Calu3 (cell line): ENCODE measurements at regions not wholly inside any gene's neighbourhood (a gene's known extent, or its start where the extent isn't known, plus 50 kb on each side); places are given as distances from the start of the nearest gene placed in this dataset.

Source experiments
- BruUV-seq: library from RNA; stranded (reverse); fragments of 400-500 nt; replicated peaks from 2 replicates; lab custom pipeline; 2021; lab: Mats Ljungman, UMichigan
- CTCF ChIA-PET: fragments of 300-600 bp; sonication (Branson Sonifier 250); formaldehyde crosslinking; loops from one replicate; lab custom pipeline; 2022; ENCODE audit warnings: antibody characterized with exemption; lab: Charles Lee
- DNase-seq: peaks from one replicate; pipeline ENCODE4 v3.0.0; 2022
- H3K27ac Mint-ChIP-seq: one replicate; pipeline ENCODE4 v1.8.0; 2022; ENCODE audit warnings: mixed read lengths; ENCODE audit not compliant: unreplicated experiment
- H3K27me3 Mint-ChIP-seq: one replicate; pipeline ENCODE4 v1.8.0; 2022; ENCODE audit warnings: mixed read lengths; ENCODE audit not compliant: unreplicated experiment
- H3K36me3 Mint-ChIP-seq: one replicate; pipeline ENCODE4 v1.8.0; 2022; ENCODE audit warnings: mild to moderate bottlenecking, moderate library complexity, mixed read lengths; ENCODE audit not compliant: insufficient read depth, unreplicated experiment
- H3K4me1 Mint-ChIP-seq: one replicate; pipeline ENCODE4 v1.8.0; 2022; ENCODE audit warnings: mild to moderate bottlenecking, low read depth, mixed read lengths; ENCODE audit not compliant: unreplicated experiment
- H3K4me3 Mint-ChIP-seq: one replicate; pipeline ENCODE4 v1.8.0; 2022; ENCODE audit warnings: mild to moderate bottlenecking, low read depth, moderate library complexity, mixed read lengths; ENCODE audit not compliant: unreplicated experiment
- H3K9me3 Mint-ChIP-seq: one replicate; pipeline ENCODE4 v1.8.0; 2022; ENCODE audit warnings: low read depth, mixed read lengths; ENCODE audit not compliant: unreplicated experiment
- CTCF ChIP-seq: fragments of 200-600 bp; IDR thresholded peaks from one replicate; pipeline ENCODE4 v1.8.0; 2022; ENCODE audit warnings: antibody characterized with exemption; ENCODE audit not compliant: unreplicated experiment
- intact Hi-C: fragments of 100-400 bp; cut with micrococcal nuclease; formaldehyde crosslinking; loops from one replicate; pipeline ENCODE4 v1.10.0; 2022; ENCODE audit not compliant: unreplicated experiment

- Mint-ChIP-seq H3K27ac (no peak overlapping the region), H3K4me1 (no peaks in the 10 kb centered on the region), H3K27me3 (no peaks in the 10 kb centered on the region), H3K36me3 (peaks cover 11% of the 10 kb centered on the region), H3K4me3 (no peak overlapping the region), H3K9me3 (no peaks in the 10 kb centered on the region)
- TF ChIP-seq CTCF, result no peak
- intact Hi-C loops, result no loop called here
- BruUV-seq, result no TSS peak
- CTCF ChIA-PET, result no interaction called here
- no peak for DNase-seq
Measured at GRCh38 chrX:10070714-10071436, 85.9 kb upstream of the CLCN4 start.

GRCh38 chrX:10071451-10072144 lies 85.2 kb upstream of the CLCN4 start:
- no peak overlapping the region for H3K27ac Mint-ChIP-seq
- no peaks in the 10 kb centered on the region for H3K27me3 Mint-ChIP-seq
- H3K9me3 Mint-ChIP-seq, result no peaks in the 10 kb centered on the region
- no peak for DNase-seq
- CTCF ChIA-PET, result no interaction called here
- no TSS peak for BruUV-seq
- intact Hi-C loops, result no loop called here
- no peak for TF ChIP-seq CTCF
- H3K4me3 Mint-ChIP-seq, result no peak overlapping the region
- no peaks in the 10 kb centered on the region for H3K4me1 Mint-ChIP-seq
- peaks cover 8% of the 10 kb centered on the region for H3K36me3 Mint-ChIP-seq

GRCh38 chrX:10072786-10073568 lies 83.8 kb upstream of the CLCN4 start:
- Mint-ChIP-seq H3K36me3 (peaks cover 6% of the 10 kb centered on the region), H3K27me3 (no peaks in the 10 kb centered on the region), H3K9me3 (no peaks in the 10 kb centered on the region), H3K4me1 (no peaks in the 10 kb centered on the region), H3K4me3 (no peak overlapping the region), H3K27ac (no peak overlapping the region)
- intact Hi-C loops, result no loop called here
- no peak for DNase-seq
- no TSS peak for BruUV-seq
- CTCF ChIA-PET, result no interaction called here
- no peak for TF ChIP-seq CTCF

GRCh38 chrX:10073671-10074070 lies 83.1 kb upstream of the CLCN4 start:
- intact Hi-C loops, result no loop called here
- no peak overlapping the region for H3K27ac Mint-ChIP-seq
- H3K4me3 Mint-ChIP-seq, result no peak overlapping the region

More at GRCh38 chrX:10073671-10074070, 83.1 kb upstream of the CLCN4 start:
- no peak for DNase-seq
- no TSS peak for BruUV-seq
- Mint-ChIP-seq H3K27me3 (no peaks in the 10 kb centered on the region), H3K9me3 (no peaks in the 10 kb centered on the region), H3K36me3 (peaks cover 6% of the 10 kb centered on the region), H3K4me1 (no peaks in the 10 kb centered on the region)
- TF ChIP-seq CTCF, result no peak
- CTCF ChIA-PET, result no interaction called here
